ENCODE measurements at regions not wholly inside any gene's neighbourhood (a gene's known extent, or its start where the extent isn't known, plus 50 kb on each side); places are given as distances from the start of the nearest gene placed in this dataset.

- Histone ChIP-seq H3K36me3 (no peaks in the 10 kb centered on the region), H3K27ac (no peak overlapping the region), H3K4me3 (ENCODE audit: low read depth, low read length) (no peak overlapping the region), H3K9me3 (ENCODE audit: severe bottlenecking) (no peaks in the 10 kb centered on the region), H3K27me3 (ENCODE audit: insufficient read depth, low read depth, severe bottlenecking) (no peaks in the 10 kb centered on the region)
- DNase-seq: no peak
- TF ChIP-seq CTCF (IDR thresholded peaks at IDR 0.05; ENCODE audit: low read depth, low read length): no peak
Measured at GRCh38 chr3:170814822-170815221, 55.2 kb downstream of the RPL22L1 start.

- no peak for DNase-seq
- no peak for TF ChIP-seq CTCF (IDR thresholded peaks at IDR 0.05; ENCODE audit: low read depth, low read length)
- Histone ChIP-seq H3K27me3 (ENCODE audit: insufficient read depth, low read depth, severe bottlenecking) (no peaks in the 10 kb centered on the region), H3K36me3 (no peaks in the 10 kb centered on the region), H3K27ac (no peak overlapping the region), H3K9me3 (ENCODE audit: severe bottlenecking) (no peaks in the 10 kb centered on the region), H3K4me3 (ENCODE audit: low read depth, low read length) (no peak overlapping the region)
Measured at GRCh38 chr3:170813266-170813665, 56.7 kb downstream of the RPL22L1 start.

- TF ChIP-seq CTCF (IDR thresholded peaks at IDR 0.05; ENCODE audit: low read depth, low read length): peak; percentile 74
- no peak overlapping the region for H3K27ac ChIP-seq
- H3K9me3 ChIP-seq (ENCODE audit: severe bottlenecking): no peaks in the 10 kb centered on the region
- no peak overlapping the region for H3K4me3 ChIP-seq (ENCODE audit: low read depth, low read length)
- no peaks in the 10 kb centered on the region for H3K27me3 ChIP-seq (ENCODE audit: insufficient read depth, low read depth, severe bottlenecking)
- H3K36me3 ChIP-seq: no peaks in the 10 kb centered on the region
- DNase-seq: peak; percentile 70
Measured at GRCh38 chr3:170811928-170812591, 57.9 kb downstream of the RPL22L1 start.

- no peaks in the 10 kb centered on the region for H3K27me3 ChIP-seq (ENCODE audit: insufficient read depth, low read depth, severe bottlenecking)
- TF ChIP-seq CTCF (IDR thresholded peaks at IDR 0.05; ENCODE audit: low read depth, low read length): no peak
- H3K9me3 ChIP-seq (ENCODE audit: severe bottlenecking): no peaks in the 10 kb centered on the region
- no peaks in the 10 kb centered on the region for H3K36me3 ChIP-seq
- no peak for DNase-seq
- H3K27ac ChIP-seq: no peak overlapping the region
- H3K4me3 ChIP-seq (ENCODE audit: low read depth, low read length): no peak overlapping the region
Measured at GRCh38 chr3:170811515-170811914, 58.5 kb downstream of the RPL22L1 start.

- H3K36me3 ChIP-seq: no peaks in the 10 kb centered on the region
- H3K27ac ChIP-seq: no peak overlapping the region
- DNase-seq: no peak
- no peak for TF ChIP-seq CTCF (IDR thresholded peaks at IDR 0.05; ENCODE audit: low read depth, low read length)
- no peaks in the 10 kb centered on the region for H3K9me3 ChIP-seq (ENCODE audit: severe bottlenecking)
- no peak overlapping the region for H3K4me3 ChIP-seq (ENCODE audit: low read depth, low read length)
- no peaks in the 10 kb centered on the region for H3K27me3 ChIP-seq (ENCODE audit: insufficient read depth, low read depth, severe bottlenecking)
Measured at GRCh38 chr3:170809975-170810357, 60.0 kb downstream of the RPL22L1 start.

Measured in WERI-Rb-1 (cell line).